ENCODE measurements at regions not wholly inside any gene's neighbourhood (a gene's known extent, or its start where the extent isn't known, plus 50 kb on each side); places are given as distances from the start of the nearest gene placed in this dataset.

GRCh38 chr2:220272656-220273055 is 645.2 kb downstream of the SLC4A3 start:
- Mint-ChIP-seq H3K36me3 (ENCODE audit: low read depth) (no peaks in the 10 kb centered on the region), H3K4me1 (ENCODE audit: low read depth) (no peaks in the 10 kb centered on the region), H3K27me3 (ENCODE audit: low read depth) (no peaks in the 10 kb centered on the region), H3K9me3 (ENCODE audit: insufficient read depth) (no peaks in the 10 kb centered on the region), H3K27ac (no peak overlapping the region), H3K4me3 (no peak overlapping the region)
- ChIA-PET POLR2A (no interaction called here), CTCF (interaction anchor here (0.6 kb wide), 1 partner anchor 40 kb away, joined by 3 read pairs; no protein-coding TSS in a partner anchor)
- ATAC-seq (no peak), DNase-seq (no peak)

DNA sequence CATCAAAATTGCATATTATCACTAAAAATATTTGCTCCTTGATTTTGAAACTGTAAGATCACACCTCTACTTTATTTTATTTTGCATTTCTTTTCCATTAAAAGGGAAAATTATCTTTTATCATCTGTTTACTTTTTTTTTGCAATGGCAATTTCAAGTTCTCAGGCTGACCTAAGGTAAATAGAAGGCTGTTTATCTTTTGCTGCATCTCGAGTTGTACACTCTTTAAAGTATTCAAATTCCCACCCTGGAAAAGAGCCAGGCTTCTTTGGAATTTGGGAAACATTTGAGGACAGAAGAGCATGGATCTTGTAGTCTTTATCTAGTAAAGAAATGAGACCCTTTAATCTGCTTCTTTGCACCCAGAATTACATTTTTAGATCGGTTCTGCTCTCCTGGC is 645.7 kb downstream of the SLC4A3 start:
- H3K9me3 Mint-ChIP-seq (ENCODE audit: insufficient read depth) = no peaks in the 10 kb centered on the region
- H3K27me3 Mint-ChIP-seq (ENCODE audit: low read depth) = no peaks in the 10 kb centered on the region
- DNase-seq (no peak), ATAC-seq (no peak)
- ChIA-PET CTCF (interaction anchor here (0.6 kb wide), 1 partner anchor 39 kb away, joined by 3 read pairs; no protein-coding TSS in a partner anchor), POLR2A (no interaction called here)
- no peaks in the 10 kb centered on the region for H3K36me3 Mint-ChIP-seq (ENCODE audit: low read depth)
- H3K27ac Mint-ChIP-seq = no peak overlapping the region
- H3K4me3 Mint-ChIP-seq = no peak overlapping the region
- no peaks in the 10 kb centered on the region for H3K4me1 Mint-ChIP-seq (ENCODE audit: low read depth)

GRCh38 chr2:220275454-220275853 is 648.0 kb downstream of the SLC4A3 start:
- no peak for ATAC-seq
- Mint-ChIP-seq H3K4me1 (ENCODE audit: low read depth) (no peaks in the 10 kb centered on the region), H3K9me3 (ENCODE audit: insufficient read depth) (no peaks in the 10 kb centered on the region), H3K27ac (no peak overlapping the region), H3K27me3 (ENCODE audit: low read depth) (no peaks in the 10 kb centered on the region), H3K36me3 (ENCODE audit: low read depth) (no peaks in the 10 kb centered on the region), H3K4me3 (no peak overlapping the region)
- CTCF ChIA-PET = no interaction called here
- POLR2A ChIA-PET = no interaction called here
- no peak for DNase-seq

- Mint-ChIP-seq H3K4me3 (no peak overlapping the region), H3K27ac (no peak overlapping the region), H3K4me1 (ENCODE audit: low read depth) (no peaks in the 10 kb centered on the region), H3K27me3 (ENCODE audit: low read depth) (no peaks in the 10 kb centered on the region), H3K9me3 (ENCODE audit: insufficient read depth) (no peaks in the 10 kb centered on the region), H3K36me3 (ENCODE audit: low read depth) (no peaks in the 10 kb centered on the region)
- DNase-seq (no peak), ATAC-seq (no peak)
- CTCF ChIA-PET = no interaction called here
- POLR2A ChIA-PET = no interaction called here
Measured at GRCh38 chr2:220276741-220277444, 649.5 kb downstream of the SLC4A3 start.

GRCh38 chr2:220277445-220277975 is 650.1 kb downstream of the SLC4A3 start:
- Mint-ChIP-seq H3K27ac (no peak overlapping the region), H3K4me3 (no peak overlapping the region), H3K36me3 (ENCODE audit: low read depth) (no peaks in the 10 kb centered on the region), H3K9me3 (ENCODE audit: insufficient read depth) (no peaks in the 10 kb centered on the region), H3K27me3 (ENCODE audit: low read depth) (no peaks in the 10 kb centered on the region), H3K4me1 (ENCODE audit: low read depth) (no peaks in the 10 kb centered on the region)
- ChIA-PET POLR2A (no interaction called here), CTCF (no interaction called here)
- DNase-seq = no peak
- no peak for ATAC-seq

GRCh38 chr2:220278022-220278421 is 650.6 kb downstream of the SLC4A3 start:
- Mint-ChIP-seq H3K4me3 (no peak overlapping the region), H3K4me1 (ENCODE audit: low read depth) (no peaks in the 10 kb centered on the region), H3K9me3 (ENCODE audit: insufficient read depth) (no peaks in the 10 kb centered on the region), H3K27me3 (ENCODE audit: low read depth) (no peaks in the 10 kb centered on the region), H3K27ac (no peak overlapping the region), H3K36me3 (ENCODE audit: low read depth) (no peaks in the 10 kb centered on the region)
- no peak for ATAC-seq
- CTCF ChIA-PET = no interaction called here
- POLR2A ChIA-PET = no interaction called here
- no peak for DNase-seq

DNA sequence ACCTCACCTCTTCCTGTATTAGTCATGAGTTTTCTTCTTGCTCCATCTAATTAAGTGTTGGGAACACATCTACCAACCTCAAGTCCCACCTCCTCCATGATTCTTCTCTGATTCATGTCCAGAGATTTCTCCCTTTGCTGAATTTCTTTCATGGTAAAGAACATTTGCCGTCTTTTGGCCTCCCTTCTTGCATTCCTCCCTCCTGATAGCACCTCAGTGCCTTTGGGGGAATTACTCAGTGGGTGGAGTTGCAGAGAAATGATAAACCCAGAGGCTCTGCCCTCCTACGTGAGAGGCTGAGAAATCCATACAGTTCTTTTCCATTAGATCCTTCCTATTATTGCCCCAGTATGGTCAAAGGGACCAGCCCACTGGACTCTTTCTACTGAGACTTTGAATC is 651.9 kb downstream of the SLC4A3 start:
- POLR2A ChIA-PET = no interaction called here
- H3K27me3 Mint-ChIP-seq (ENCODE audit: low read depth) = no peaks in the 10 kb centered on the region
- no peaks in the 10 kb centered on the region for H3K4me1 Mint-ChIP-seq (ENCODE audit: low read depth)
- no peaks in the 10 kb centered on the region for H3K9me3 Mint-ChIP-seq (ENCODE audit: insufficient read depth)
- no peak overlapping the region for H3K4me3 Mint-ChIP-seq
- H3K27ac Mint-ChIP-seq = no peak overlapping the region
- ATAC-seq = no peak
- CTCF ChIA-PET = interaction anchor here (0.7 kb wide), 1 partner anchor 612 kb away, joined by 3 read pairs; no protein-coding TSS in a partner anchor
- no peak for DNase-seq
- H3K36me3 Mint-ChIP-seq (ENCODE audit: low read depth) = no peaks in the 10 kb centered on the region

- Mint-ChIP-seq H3K4me3 (no peak overlapping the region), H3K27me3 (ENCODE audit: low read depth) (no peaks in the 10 kb centered on the region), H3K9me3 (ENCODE audit: insufficient read depth) (no peaks in the 10 kb centered on the region), H3K27ac (no peak overlapping the region), H3K36me3 (ENCODE audit: low read depth) (no peaks in the 10 kb centered on the region), H3K4me1 (ENCODE audit: low read depth) (no peaks in the 10 kb centered on the region)
- POLR2A ChIA-PET = no interaction called here
- DNase-seq (no peak), ATAC-seq (no peak)
- CTCF ChIA-PET = no interaction called here
Measured at GRCh38 chr2:220279840-220280239, 652.4 kb downstream of the SLC4A3 start.

GRCh38 chr2:220280736-220281135 is 653.3 kb downstream of the SLC4A3 start:
- Mint-ChIP-seq H3K4me3 (no peak overlapping the region), H3K27me3 (ENCODE audit: low read depth) (no peaks in the 10 kb centered on the region), H3K36me3 (ENCODE audit: low read depth) (no peaks in the 10 kb centered on the region), H3K9me3 (ENCODE audit: insufficient read depth) (no peaks in the 10 kb centered on the region), H3K27ac (no peak overlapping the region), H3K4me1 (ENCODE audit: low read depth) (no peaks in the 10 kb centered on the region)
- no peak for DNase-seq
- ChIA-PET CTCF (no interaction called here), POLR2A (no interaction called here)
- ATAC-seq = no peak

DNA sequence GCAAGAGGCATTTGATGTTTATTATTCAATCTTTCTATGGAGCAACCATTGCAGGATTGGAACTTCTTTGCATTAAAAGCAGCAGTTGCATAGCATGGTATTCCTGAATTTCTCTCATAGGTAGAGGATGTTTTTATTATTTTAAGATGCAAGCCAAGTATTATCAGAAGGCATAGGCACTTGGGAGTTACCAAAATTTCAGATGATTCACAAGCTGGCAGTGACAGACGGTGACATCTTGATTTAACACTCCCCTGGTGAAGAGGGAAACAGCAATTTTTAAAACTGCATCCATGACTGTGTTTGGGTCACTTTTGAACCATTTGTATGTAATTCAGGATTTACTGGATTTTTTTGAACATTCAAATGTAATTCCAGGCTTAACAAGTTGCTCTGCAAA is 654.3 kb downstream of the SLC4A3 start:
- ChIA-PET CTCF (no interaction called here), POLR2A (no interaction called here)
- DNase-seq (no peak), ATAC-seq (no peak)
- H3K4me1 Mint-ChIP-seq (ENCODE audit: low read depth) = no peaks in the 10 kb centered on the region
- H3K27ac Mint-ChIP-seq = no peak overlapping the region
- no peaks in the 10 kb centered on the region for H3K9me3 Mint-ChIP-seq (ENCODE audit: insufficient read depth)
- H3K4me3 Mint-ChIP-seq = no peak overlapping the region
- H3K36me3 Mint-ChIP-seq (ENCODE audit: low read depth) = no peaks in the 10 kb centered on the region
- no peaks in the 10 kb centered on the region for H3K27me3 Mint-ChIP-seq (ENCODE audit: low read depth)

- H3K36me3 Mint-ChIP-seq (ENCODE audit: low read depth) = no peaks in the 10 kb centered on the region
- no peak overlapping the region for H3K27ac Mint-ChIP-seq
- H3K27me3 Mint-ChIP-seq (ENCODE audit: low read depth) = no peaks in the 10 kb centered on the region
- no peaks in the 10 kb centered on the region for H3K4me1 Mint-ChIP-seq (ENCODE audit: low read depth)
- DNase-seq = no peak
- no peak for ATAC-seq
- ChIA-PET CTCF (no interaction called here), POLR2A (no interaction called here)
- H3K9me3 Mint-ChIP-seq (ENCODE audit: insufficient read depth) = no peaks in the 10 kb centered on the region
- no peak overlapping the region for H3K4me3 Mint-ChIP-seq
Measured at GRCh38 chr2:220282236-220282635, 654.8 kb downstream of the SLC4A3 start.

DNA sequence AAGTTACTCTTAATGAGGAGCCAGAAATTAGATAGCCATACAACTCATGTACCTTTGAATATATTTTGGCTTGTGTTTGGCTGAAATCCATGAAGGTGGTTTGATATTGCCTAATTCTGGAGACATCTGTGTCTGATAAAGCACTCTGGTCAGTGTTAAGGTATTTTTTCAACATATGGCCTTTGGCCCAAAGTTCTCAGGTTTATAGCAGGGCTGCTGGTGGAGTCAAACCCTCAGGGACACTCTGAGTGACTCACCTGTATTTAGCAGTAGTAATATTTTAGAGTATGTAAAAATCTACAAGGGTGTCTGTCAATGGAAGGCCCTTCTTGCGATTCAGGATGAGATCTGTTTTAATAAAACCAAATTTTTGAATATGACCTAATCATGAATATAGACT is 666.5 kb downstream of the SLC4A3 start:
- Mint-ChIP-seq H3K4me3 (no peak overlapping the region), H3K27me3 (ENCODE audit: low read depth) (no peaks in the 10 kb centered on the region), H3K9me3 (ENCODE audit: insufficient read depth) (no peaks in the 10 kb centered on the region), H3K36me3 (ENCODE audit: low read depth) (no peaks in the 10 kb centered on the region), H3K27ac (no peak overlapping the region), H3K4me1 (ENCODE audit: low read depth) (no peaks in the 10 kb centered on the region)
- DNase-seq (no peak), ATAC-seq (no peak)
- CTCF ChIA-PET = no interaction called here
- POLR2A ChIA-PET = no interaction called here

- Mint-ChIP-seq H3K4me1 (ENCODE audit: low read depth) (no peaks in the 10 kb centered on the region), H3K36me3 (ENCODE audit: low read depth) (no peaks in the 10 kb centered on the region), H3K27ac (no peak overlapping the region), H3K9me3 (ENCODE audit: insufficient read depth) (no peaks in the 10 kb centered on the region), H3K4me3 (no peak overlapping the region), H3K27me3 (ENCODE audit: low read depth) (no peaks in the 10 kb centered on the region)
- CTCF ChIA-PET = no interaction called here
- ATAC-seq = no peak
- POLR2A ChIA-PET = no interaction called here
- no peak for DNase-seq
Measured at GRCh38 chr2:220296174-220296573, 668.7 kb downstream of the SLC4A3 start.
